ENCODE measurements at regions not wholly inside any gene's neighbourhood (a gene's known extent, or its start where the extent isn't known, plus 50 kb on each side); places are given as distances from the start of the nearest gene placed in this dataset.

GRCh38 chr6:78577585-78577984 lies 289.8 kb upstream of the IRAK1BP1 start:
- H4K20me1 ChIP-seq (ENCODE audit: insufficient read depth): no peaks in the 10 kb centered on the region

GRCh38 chr6:78578430-78578829 lies 288.9 kb upstream of the IRAK1BP1 start:
- H3K4me3 ChIP-seq (replicated peaks in 1 of 2; ENCODE audit: low read depth in 1 of 2, low read length in 2 of 2): no peak overlapping the region
- intact Hi-C loops (cut with micrococcal nuclease): no loop called here
- H3K9ac ChIP-seq (ENCODE audit: low read length): no peak overlapping the region
- no peaks in the 10 kb centered on the region for H4K20me1 ChIP-seq (ENCODE audit: insufficient read depth)
- ChIA-PET POLR2A (no interaction called here), CTCF (no interaction called here), RAD21 (ENCODE audit: low non-redundant PET in 1 of 2, low total read pairs in 2 of 2, uncharacterized antibody in 2 of 2, unreplicated experiment in 2 of 2) (no interaction called here)
- no peaks in the 10 kb centered on the region for H3K27me3 ChIP-seq (ENCODE audit: insufficient read depth, low read length)
- no peaks in the 10 kb centered on the region for H3K79me2 ChIP-seq (ENCODE audit: insufficient read depth, low read length)
- H3K36me3 ChIP-seq (ENCODE audit: control insufficient read depth in 1 of 2, insufficient read depth in 2 of 2, low read length in 2 of 2): no peaks in the 10 kb centered on the region
- H2AFZ ChIP-seq (ENCODE audit: low read depth, low read length, poor library complexity, severe bottlenecking): no peak overlapping the region
- H3K9me2 ChIP-seq (ENCODE audit: insufficient read depth): no peaks in the 10 kb centered on the region
- BruUV-seq (replicated peaks): no TSS peak
- no peak overlapping the region for H3K27ac ChIP-seq (ENCODE audit: low read depth, low read length)
- ATAC-seq (no peak), DNase-seq (ENCODE audit: low read depth, low spot score) (no peak)
- no peak overlapping the region for H3K4me2 ChIP-seq (ENCODE audit: low read length)
- no peaks in the 10 kb centered on the region for H3K9me3 ChIP-seq (ENCODE audit: control insufficient read depth in 1 of 2, insufficient read depth in 1 of 2, low read depth in 1 of 2, low read length in 2 of 2)
- no peaks in the 10 kb centered on the region for H3K4me1 ChIP-seq (ENCODE audit: control insufficient read depth in 1 of 2, insufficient read depth in 2 of 2, low read length in 2 of 2)
- no peak for TF ChIP-seq ZBTB33 (IDR thresholded peaks at IDR 0.05; ENCODE audit: extremely low read depth, insufficient replicate concordance, low read length)
- TF ChIP-seq EZH2phosphoT487 (IDR thresholded peaks at IDR 0.05; ENCODE audit: borderline replicate concordance): no peak
- no peak for TF ChIP-seq RAD21 (IDR thresholded peaks at IDR 0.05; ENCODE audit: low read depth)
- TF ChIP-seq SIN3A (IDR thresholded peaks at IDR 0.05; ENCODE audit: low read depth): no peak
- TF ChIP-seq POLR2A (IDR thresholded peaks at IDR 0.05; ENCODE audit: borderline replicate concordance, extremely low read depth, insufficient read depth, insufficient read length): no peak
- TF ChIP-seq CTCF (IDR thresholded peaks at IDR 0.05 in 2 of 3, conservative IDR thresholded peaks at IDR 0.05 in 1 of 3; ENCODE audit: borderline replicate concordance in 1 of 3, insufficient read depth in 1 of 3, low read depth in 2 of 3, low read length in 2 of 3): no peak
- no peak for TF ChIP-seq MAX (IDR thresholded peaks at IDR 0.05)

More at GRCh38 chr6:78577585-78577984, 289.8 kb upstream of the IRAK1BP1 start:
- H3K9ac ChIP-seq (ENCODE audit: low read length): no peak overlapping the region
- no peaks in the 10 kb centered on the region for H3K9me2 ChIP-seq (ENCODE audit: insufficient read depth)
- TF ChIP-seq SP1 (IDR thresholded peaks at IDR 0.05; ENCODE audit: low read depth) (no peak), TCF7L2 (IDR thresholded peaks at IDR 0.05; ENCODE audit: borderline replicate concordance, extremely low read depth, insufficient read depth, insufficient read length) (no peak), SIN3A (IDR thresholded peaks at IDR 0.05; ENCODE audit: low read depth) (no peak), CEBPB (IDR thresholded peaks at IDR 0.05; ENCODE audit: low read depth) (no peak), CBX3 (IDR thresholded peaks at IDR 0.05; ENCODE audit: low read depth) (no peak), ZNF274 (IDR thresholded peaks at IDR 0.05; ENCODE audit: low read depth, low read length) (no peak), CTCF (IDR thresholded peaks at IDR 0.05 in 2 of 3, conservative IDR thresholded peaks at IDR 0.05 in 1 of 3; ENCODE audit: borderline replicate concordance in 1 of 3, insufficient read depth in 1 of 3, low read depth in 2 of 3, low read length in 2 of 3) (no peak), FOSL1 (IDR thresholded peaks at IDR 0.05; ENCODE audit: low read depth) (no peak)
- H3K4me3 ChIP-seq (replicated peaks in 1 of 2; ENCODE audit: low read depth in 1 of 2, low read length in 2 of 2): no peak overlapping the region
- RAD21 ChIA-PET (ENCODE audit: low non-redundant PET in 1 of 2, low total read pairs in 2 of 2, uncharacterized antibody in 2 of 2, unreplicated experiment in 2 of 2): no interaction called here
- CTCF ChIA-PET: no interaction called here
- DNase-seq (ENCODE audit: low read depth, low spot score) (no peak), ATAC-seq (no peak)
- H3K79me2 ChIP-seq (ENCODE audit: insufficient read depth, low read length): no peaks in the 10 kb centered on the region
- no peaks in the 10 kb centered on the region for H3K36me3 ChIP-seq (ENCODE audit: control insufficient read depth in 1 of 2, insufficient read depth in 2 of 2, low read length in 2 of 2)
- H3K9me3 ChIP-seq (ENCODE audit: control insufficient read depth in 1 of 2, insufficient read depth in 1 of 2, low read depth in 1 of 2, low read length in 2 of 2): no peaks in the 10 kb centered on the region
- no peak overlapping the region for H3K4me2 ChIP-seq (ENCODE audit: low read length)
- H2AFZ ChIP-seq (ENCODE audit: low read depth, low read length, poor library complexity, severe bottlenecking): no peak overlapping the region
- no peak overlapping the region for H3K27ac ChIP-seq (ENCODE audit: low read depth, low read length)
- intact Hi-C loops (cut with micrococcal nuclease): no loop called here
- H3K27me3 ChIP-seq (ENCODE audit: insufficient read depth, low read length): no peaks in the 10 kb centered on the region
- POLR2A ChIA-PET: no interaction called here
- H3K4me1 ChIP-seq (ENCODE audit: control insufficient read depth in 1 of 2, insufficient read depth in 2 of 2, low read length in 2 of 2): no peaks in the 10 kb centered on the region
- BruUV-seq (replicated peaks): no TSS peak
